NCI-H1092 treated with DMSO at 0.1 percent for 48 hours (cell line): ENCODE measurements at regions not wholly inside any gene's neighbourhood (a gene's known extent, or its start where the extent isn't known, plus 50 kb on each side); places are given as distances from the start of the nearest gene placed in this dataset.
"Not testable (repeated sequence)": the region's sequence is repeated elsewhere in the genome, so short reads cannot be mapped to it uniquely, and the experiment has no call there.

ENCODE experiments used
- DNase-seq: peaks from one replicate; lab custom pipeline; 2025; lab: John Stamatoyannopoulos, UW

DNA sequence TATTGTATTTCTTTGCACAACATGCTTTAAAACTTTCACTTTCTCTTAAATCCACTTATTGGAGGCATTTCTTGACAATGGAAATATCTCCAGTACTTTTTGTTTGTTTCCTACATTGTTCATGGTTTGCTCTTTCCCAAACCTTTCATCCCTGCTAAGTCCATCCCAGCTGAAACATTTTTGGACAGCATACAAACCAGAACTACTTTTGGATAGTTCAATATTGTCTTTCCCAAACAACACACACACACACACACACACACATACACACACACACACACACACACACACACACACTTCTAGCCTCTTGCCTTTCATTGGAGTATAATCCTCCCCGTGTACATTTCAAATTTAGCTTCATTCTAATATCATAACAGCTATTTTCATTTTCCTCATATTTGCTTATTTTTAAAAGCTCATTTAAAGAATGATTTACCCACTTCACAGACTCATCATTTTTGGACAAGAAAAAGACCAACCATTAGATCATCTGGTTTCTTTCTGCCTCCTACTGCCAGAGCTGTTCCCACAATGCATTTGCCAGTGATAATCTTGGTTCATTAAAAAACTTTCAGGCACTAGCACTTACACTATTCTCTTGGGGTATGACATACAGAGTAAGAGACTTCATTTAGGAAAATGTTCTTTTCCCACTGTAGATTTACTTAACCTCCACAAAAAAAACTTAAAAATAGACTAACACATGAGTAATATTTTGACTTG lies 248.1 kb downstream of the CD109 start:
- DNase-seq, result no peak

DNA sequence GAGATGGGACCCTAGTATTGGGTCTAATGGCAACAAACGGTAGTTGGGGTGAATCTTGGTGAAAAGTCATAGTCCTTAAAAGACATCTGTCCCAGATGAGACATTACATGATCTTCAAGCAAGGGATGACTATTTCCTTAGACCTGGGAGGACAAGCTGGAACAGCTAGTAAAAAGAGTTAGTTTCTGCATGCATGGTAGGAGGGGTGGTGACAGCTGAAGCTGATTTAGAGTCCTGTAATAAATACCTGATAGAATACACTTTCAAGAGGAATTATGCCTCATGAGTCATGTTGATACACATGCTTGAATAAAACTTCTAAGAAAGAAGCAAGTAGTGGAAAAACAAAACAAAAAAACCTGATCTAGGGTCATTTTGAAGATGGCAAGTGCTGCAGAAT lies 247.4 kb downstream of the CD109 start:
- no peak for DNase-seq

DNA sequence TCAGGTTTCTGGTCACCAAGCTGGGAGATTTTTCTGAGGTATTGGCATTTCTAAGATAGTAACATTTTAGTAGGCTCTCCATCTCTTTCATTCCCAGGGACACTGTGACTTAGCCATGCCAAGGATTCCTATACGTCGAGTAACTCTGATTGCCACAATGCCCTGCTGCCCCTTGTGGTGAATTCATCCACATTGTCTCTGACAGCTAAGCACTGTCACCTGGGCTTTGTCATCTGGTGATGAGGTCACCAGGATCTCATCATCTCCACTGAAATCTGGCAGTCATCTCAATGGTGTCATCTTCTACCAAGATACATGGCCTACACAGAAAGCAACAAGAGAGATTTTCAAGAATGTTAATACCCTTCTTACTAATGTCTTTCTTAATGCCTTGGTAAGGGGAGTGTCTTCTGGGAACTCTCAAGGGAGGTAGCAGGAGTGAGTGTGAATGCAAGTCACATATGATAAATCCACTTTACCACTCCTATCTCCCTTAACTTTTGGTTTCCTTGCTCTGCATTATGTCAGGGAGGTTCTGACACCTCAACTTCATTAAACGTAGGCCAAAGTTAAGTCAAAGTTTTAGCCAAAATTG lies 246.7 kb downstream of the CD109 start:
- no peak for DNase-seq

DNA sequence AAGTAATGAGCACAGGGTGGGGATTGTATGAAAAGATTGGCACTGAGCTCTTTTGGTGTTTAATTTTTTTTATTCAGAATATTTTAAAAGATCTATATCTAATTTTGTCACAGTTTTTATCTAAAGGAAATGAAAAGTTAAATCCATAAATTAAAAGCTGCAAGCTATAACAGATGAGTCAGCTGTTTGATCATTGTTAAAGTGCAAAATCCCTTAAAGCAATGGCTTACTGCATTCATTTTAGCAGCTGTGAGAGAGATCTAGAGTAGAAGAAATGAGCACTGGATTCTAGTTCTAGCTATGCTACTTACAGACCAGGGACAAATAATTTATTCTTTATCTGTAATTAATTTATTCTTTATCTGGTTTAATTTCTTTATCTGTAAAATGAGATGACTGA lies 245.9 kb downstream of the CD109 start:
- DNase-seq, result no peak

DNA sequence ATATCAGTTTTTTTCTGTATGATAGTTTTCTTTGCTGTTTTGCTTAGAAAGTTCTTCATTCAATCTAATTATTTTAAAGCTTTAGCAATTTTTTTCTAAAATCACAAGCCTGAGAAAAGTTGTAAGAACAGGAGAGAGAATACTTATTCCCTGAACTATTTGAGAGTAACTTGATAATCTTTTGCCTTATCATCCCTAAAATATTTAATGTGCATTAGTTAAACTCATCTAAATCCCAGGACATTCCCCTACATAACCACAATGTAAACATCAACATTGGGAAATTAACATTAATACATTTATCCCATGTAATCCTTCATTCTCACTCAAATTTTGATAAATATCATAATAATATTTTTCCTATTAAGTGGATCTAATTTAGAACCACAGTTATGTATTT lies 241.8 kb downstream of the CD109 start:
- DNase-seq, result no peak

DNA sequence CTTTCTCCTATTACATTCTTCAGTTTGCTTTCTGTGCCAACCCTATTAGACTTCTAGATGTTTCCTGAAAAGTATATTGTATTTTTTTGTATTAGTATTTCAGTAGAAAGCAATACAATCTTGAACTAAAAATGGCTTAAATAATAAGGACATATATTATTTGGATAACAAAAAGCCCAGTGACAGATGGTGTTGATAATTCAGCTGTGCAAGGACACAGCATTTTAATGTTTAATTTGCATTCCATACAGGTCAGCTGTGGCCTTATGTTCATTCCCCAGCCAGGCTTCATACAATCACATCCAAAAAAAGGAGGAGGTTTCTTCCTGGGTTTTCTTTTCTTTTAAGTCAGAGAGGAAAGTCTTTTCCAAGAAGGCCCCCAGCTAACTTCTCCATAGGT lies 236.9 kb downstream of the CD109 start:
- DNase-seq, result peak; percentile 6

DNA sequence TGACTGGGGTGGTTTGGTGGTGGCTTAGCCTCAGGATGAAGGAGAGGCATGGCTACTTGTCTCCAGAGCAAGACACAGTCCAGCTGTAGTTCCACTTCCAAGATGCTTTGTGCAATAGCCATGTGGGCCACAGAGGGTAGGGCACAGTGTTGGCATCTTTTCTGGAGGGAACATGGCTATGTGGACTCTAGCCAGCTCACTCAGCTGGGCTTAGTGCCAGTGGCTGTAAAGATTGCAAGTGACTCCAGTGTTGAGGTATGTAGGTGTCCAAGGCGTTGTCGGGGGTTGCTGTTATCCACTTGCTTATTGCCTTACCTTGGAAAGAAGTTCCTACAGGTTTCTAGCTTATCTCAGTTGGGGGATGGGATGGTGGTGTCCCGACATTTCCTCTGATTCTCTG lies 233.4 kb downstream of the CD109 start:
- DNase-seq, result no peak

DNA sequence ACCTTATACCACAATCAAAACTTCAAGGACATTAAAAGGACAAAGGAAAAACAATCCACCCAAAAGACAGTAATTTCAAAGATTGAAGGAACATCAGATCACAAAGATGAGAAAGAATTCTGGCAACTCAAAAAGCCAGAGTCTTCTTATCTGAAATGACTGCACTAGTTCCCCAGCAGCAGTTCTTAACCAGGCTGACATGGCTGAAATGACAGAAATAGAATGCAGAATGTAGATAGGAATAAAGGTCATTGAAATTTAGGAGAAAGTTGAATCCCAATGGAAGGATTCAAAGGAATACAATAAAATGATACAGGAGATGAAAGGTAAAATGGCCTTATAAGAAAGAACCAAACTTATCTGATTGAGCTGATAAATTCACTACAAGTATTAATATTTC lies 231.4 kb downstream of the CD109 start:
- no peak for DNase-seq

DNA sequence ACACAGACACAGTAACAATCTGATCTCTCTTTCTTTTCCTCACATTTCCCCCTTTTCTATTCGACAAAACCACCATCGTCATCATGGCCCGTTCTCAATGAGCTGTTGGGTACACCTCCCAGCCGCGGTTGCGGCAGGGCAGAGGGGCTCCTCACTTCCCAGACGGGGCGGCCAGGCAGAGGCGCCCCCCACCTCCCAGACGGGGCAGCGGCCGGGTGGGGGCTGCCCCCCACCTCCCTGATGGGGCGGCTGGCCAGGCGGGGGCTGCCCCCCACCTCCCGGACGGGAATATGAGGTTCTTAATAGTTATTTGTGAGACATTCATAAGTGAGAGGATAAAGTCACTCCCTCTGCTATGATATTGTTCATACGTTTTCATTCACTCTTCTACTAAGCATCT lies 229.7 kb downstream of the CD109 start:
- not testable (repeated sequence) for DNase-seq

DNA sequence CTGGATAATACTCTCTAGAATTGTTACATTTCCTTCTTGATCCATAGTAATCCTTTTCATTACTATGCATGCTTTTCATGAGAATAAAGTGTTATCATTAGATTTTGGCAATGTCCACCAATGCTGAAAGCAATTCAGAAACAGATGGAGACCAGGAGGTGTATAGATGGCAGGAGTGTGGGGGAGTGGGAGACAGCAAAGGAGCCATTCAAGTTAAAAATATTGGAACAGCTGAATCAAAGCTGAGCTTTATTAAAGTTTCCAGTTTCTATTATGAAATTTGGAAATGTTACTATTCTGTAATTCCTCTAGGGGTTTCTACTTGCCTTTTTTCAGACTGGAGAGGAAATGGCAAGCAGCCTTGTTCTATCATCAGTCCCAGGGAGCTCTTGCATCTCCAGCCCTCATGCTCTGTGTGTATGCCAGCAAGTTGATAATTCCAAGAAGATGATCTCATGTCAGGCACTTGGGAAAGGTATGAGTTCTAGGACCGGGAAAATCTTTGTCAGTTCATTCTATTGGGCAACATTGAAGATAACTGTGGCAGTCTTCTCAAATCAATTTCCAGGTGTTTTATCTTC lies 228.0 kb downstream of the CD109 start:
- no peak for DNase-seq

DNA sequence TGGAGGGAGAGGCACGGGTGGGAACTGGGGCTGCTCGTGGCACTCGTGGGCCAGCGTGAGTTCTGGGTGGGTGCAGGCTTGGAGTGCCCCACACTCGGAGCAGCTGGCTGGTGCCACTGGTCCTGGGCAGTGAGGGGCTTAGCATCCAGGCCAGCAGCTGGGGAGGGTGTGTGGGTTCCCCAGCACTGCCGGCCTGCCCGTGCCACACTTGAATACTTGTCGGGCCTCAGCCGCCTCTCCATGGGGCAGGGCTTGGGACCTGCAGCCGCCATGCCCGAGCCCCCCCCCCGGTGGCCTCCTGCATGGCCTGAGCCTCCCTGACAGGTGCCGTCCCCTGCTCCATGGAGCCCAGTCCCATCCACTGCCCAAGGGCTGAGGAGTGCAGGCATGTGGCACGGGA lies 207.2 kb downstream of the CD109 start:
- DNase-seq, result no peak

DNA sequence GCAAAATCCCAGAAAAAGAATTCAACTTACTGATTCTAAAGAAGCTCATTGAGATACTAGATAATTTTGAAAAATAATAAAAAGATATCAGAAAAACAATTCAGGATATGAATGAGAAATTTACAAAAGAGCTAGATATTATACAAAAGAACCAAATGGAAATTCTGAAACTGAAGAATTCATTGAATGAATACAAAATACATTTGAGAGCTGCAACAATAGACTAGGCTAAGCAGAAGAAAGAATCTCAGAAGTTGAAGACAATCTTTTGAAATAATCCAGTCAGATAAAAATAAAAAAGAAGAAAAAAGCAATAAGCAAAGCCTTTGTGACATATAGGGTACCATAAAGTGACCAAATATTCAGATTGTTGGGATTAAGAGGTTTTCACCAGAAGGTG lies 206.0 kb downstream of the CD109 start:
- DNase-seq, result no peak

DNA sequence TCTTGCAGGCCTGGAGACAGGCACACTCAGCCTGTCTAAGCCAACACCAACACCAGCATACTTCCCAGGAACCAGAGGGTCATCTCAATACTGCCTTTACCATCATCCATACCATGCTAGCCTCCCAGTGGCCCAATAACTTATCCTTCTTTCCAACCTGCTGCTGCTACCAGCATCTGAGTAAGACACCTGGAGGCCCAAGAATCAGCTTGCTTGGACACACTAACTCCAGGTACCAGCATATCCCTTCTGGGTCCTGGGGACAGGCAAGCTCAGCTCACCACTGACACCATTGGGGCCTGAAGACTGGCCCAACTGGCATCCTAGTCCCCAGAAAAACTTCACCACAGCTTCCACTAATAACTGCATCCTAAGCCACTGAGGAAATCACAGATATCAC lies 205.3 kb downstream of the CD109 start:
- no peak for DNase-seq

DNA sequence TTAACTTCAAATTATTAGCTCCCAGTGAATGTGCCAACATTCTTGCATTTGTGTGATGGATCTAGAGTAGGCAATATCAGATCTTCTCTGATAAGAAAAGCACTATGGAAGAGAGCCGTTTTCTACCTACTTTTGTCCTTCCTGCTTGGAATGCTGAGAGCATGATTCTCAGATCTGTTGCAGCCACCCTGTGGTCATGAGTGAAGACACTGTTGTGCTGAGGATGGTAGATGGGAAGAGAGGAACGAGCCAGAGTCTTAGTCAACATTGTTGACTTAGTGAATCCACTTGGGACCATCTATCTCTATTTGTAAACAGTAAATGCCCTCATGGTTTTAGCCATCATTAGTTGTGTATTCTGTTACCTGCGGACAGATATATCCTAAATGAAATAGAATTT lies 202.6 kb downstream of the CD109 start:
- no peak for DNase-seq

DNA sequence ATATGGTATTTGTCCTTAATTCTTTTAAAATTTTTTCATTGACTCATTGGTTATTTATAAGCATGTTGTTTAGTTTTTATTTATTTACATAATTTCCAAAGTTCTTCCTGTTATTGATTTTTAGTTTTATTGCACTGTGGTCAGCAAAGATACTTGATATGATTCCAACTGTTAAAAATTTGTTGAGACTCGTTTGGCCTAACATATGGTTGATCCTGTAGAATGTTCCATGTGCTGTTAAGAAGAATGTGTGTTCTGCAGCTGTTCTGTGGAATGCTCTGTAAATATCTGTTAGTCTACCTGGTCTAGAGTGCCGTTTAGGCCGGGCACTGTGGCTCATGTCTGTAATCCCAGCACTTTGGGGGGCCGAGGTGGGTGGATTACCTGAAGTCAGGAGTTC lies 197.7 kb downstream of the CD109 start:
- no peak for DNase-seq

DNA sequence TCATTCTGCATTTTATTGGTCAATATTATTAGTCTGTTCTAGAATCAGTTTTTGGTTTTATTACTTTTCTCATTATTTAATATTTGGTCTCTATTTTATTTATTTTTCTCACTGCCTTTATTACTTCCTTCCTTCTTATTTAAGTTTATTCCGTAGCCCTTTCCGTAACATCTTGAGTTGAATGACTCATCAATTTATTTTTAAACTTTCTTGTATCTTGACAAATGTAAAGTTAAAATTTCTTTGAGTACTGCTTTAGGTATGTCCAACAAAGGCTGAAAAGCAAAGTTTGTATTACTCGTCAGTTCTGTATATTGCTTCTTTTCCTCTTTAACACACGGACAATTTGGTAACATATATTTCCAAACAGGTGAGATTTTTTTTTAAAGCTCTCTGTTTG lies 192.0 kb downstream of the CD109 start:
- DNase-seq, result no peak

DNA sequence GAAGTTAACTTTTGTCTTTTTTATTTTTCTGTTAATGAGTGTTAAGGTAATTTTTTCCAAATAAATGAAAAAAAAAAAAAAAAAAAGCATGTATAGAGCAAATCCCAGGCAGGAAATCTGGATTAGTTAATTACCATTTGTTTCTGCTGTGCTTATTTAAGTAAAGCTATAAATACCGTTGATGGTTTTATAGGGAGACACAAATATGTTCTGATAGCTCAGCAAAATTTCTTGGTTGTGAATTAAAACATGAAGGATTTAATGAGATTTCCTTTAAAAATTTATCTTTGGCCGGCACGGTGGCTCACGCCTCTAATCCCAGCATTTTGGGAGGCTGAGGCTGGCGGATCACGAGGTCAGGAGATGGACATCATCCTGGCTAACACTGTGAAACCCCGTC lies 189.4 kb downstream of the CD109 start:
- no peak for DNase-seq

DNA sequence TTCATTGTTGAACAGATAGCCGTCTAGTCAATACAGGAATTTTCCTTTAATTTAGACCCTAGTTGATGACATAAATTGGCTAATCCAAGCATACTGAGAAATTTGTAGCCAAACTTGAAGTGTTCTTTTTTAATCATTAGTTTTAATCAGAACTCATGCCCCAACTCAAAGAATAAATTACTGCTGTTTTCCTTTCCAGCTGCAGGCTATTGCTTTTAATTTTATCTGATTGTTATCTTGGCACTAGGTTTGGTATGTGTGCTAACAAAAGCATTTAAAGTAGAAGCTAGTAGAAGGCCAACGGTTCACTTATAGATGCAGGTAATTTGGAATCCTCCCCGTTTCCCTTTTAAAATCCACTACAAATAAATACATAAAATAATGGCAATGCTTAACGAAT lies 188.5 kb downstream of the CD109 start:
- no peak for DNase-seq

DNA sequence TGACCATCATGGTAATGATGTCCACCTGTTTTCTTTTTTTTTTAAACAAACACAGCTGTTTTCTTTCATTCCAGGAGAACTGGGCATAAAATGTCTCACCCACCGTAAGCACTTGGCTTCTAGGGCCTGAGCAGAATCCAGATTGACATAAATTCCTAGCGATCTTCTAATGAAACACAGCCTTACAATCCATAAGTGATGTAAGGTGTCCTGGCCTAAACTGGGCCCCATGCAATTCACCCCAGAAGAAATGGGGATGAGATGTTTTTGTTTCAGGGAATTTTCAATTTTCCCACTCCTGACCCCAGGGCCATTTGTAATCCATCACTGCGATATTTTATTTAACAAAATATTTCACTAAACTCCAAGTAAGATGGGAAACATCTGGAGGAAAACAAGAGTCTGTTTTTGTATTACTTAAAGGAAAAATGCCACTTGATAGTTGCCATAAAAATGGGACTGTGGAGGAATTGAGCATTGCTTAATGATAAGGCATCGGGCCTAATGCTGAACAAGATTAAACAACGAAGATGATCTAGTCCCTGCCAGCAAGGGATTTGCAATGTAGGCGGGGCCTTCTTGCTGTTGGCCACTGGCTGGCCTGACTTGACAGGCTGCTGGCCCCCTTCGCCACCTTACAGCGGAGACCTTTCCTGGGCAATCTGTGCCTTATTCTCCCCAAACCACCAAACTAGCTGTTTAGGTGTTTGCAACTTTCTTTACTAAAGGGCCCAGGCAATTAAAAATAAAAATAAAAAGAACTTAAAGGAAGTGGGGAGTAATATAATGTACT lies 183.7 kb downstream of the CD109 start:
- no peak for DNase-seq

DNA sequence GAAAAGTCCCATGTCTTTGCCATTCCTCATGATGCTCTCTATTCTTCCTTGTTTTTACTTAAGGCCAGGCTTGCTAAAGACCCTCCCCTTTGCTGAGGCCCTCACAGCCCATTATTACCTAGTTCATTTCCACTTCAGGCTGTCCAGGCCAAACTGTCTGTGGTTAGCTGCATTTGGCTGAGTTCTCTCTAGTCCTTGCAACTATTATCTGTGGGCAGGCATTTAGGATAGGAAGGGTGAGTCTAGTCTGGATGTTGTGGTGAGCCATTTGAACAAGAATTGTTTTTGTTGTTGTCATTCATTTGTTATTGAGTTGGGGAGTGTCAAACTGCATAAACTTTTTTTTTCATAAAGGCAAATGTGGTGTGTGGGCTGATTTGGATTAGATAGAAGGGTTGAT lies 182.4 kb downstream of the CD109 start:
- DNase-seq, result no peak
